HUES6 (cell line): ENCODE measurements at regions not wholly inside any gene's neighbourhood (a gene's known extent, or its start where the extent isn't known, plus 50 kb on each side); places are given as distances from the start of the nearest gene placed in this dataset.

Experiments
- H3K27ac ChIP-seq: 2 replicates; pipeline ENCODE4 v1.7.0; 2013; ENCODE audit warnings: low read depth, mild to moderate bottlenecking, low read length, inconsistent platforms
- H3K27me3 ChIP-seq: 2 replicates; pipeline ENCODE4 v1.6.1; 2013; ENCODE audit warnings: low read length; ENCODE audit not compliant: control insufficient read depth, insufficient read depth
- H3K36me3 ChIP-seq: 2 replicates; pipeline ENCODE4 v1.6.1; 2013; ENCODE audit warnings: low read length; ENCODE audit not compliant: control insufficient read depth, insufficient read depth
- H3K4me1 ChIP-seq: 2 replicates; pipeline ENCODE4 v1.6.1; 2013; ENCODE audit warnings: low read length; ENCODE audit not compliant: control insufficient read depth, insufficient read depth
- H3K4me3 ChIP-seq: 2 replicates; pipeline ENCODE4 v1.5.1; 2013; ENCODE audit warnings: low read depth, low read length
- H3K9ac ChIP-seq: one replicate; pipeline ENCODE4 v1.6.1; 2013; ENCODE audit warnings: mild to moderate bottlenecking, low read length
- H3K9me3 ChIP-seq: 2 replicates; pipeline ENCODE4 v1.6.1; 2013; ENCODE audit warnings: low read depth, low read length; ENCODE audit not compliant: control insufficient read depth, insufficient read depth

DNA sequence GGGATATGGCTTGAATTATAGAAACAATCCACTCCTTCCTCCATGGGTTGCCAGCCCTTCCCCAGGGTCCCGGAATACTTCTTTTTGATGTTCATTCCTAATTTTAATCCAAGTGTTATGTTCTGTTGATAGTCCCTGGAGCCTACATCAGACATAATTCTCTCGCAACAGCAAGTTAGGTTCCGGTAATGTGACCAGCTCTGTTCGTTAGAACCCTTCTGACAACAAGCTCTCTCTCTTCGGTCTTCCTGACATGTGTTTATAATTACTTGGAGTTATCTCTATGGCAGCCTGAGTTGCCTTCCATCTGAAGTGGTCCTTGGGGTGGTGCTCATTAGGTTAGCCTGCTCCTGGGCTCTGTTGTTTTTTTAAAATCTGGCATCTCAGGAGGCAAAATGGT is 506.9 kb upstream of the JARID2 start:
- Histone ChIP-seq H3K27me3 (no peaks in the 10 kb centered on the region), H3K9me3 (no peaks in the 10 kb centered on the region), H3K27ac (no peak overlapping the region), H3K4me1 (no peaks in the 10 kb centered on the region), H3K4me3 (no peak overlapping the region), H3K9ac (no peak overlapping the region), H3K36me3 (0 out of 2 replicates have a peak, but pooled peaks cover 3% of the 10 kb centered on the region)

DNA sequence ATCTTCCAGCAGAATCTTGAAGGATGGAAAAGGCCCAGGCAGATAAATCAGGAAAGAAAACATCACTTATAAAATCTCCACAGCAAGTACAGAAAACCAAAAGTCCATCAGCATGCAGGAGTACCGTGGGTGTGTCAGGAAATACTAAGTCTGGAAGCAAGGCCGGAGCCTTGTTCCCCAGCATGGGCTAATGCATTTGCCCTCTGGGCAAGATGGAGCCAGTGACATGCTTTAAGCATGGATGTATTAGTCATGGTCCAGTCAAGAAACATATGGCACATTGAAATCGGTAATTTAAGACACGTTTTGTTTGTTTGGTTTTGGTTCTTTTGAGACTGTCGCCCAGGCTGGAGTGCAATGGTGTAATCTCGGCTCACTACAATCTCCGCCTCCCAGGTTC is 506.0 kb upstream of the JARID2 start:
- no peaks in the 10 kb centered on the region for H3K27me3 ChIP-seq
- H3K9me3 ChIP-seq, result no peaks in the 10 kb centered on the region
- no peaks in the 10 kb centered on the region for H3K4me1 ChIP-seq
- H3K4me3 ChIP-seq, result no peak overlapping the region
- H3K27ac ChIP-seq, result no peak overlapping the region
- no peak overlapping the region for H3K9ac ChIP-seq
- H3K36me3 ChIP-seq, result 0 out of 2 replicates have a peak, but pooled peaks cover 3% of the 10 kb centered on the region

DNA sequence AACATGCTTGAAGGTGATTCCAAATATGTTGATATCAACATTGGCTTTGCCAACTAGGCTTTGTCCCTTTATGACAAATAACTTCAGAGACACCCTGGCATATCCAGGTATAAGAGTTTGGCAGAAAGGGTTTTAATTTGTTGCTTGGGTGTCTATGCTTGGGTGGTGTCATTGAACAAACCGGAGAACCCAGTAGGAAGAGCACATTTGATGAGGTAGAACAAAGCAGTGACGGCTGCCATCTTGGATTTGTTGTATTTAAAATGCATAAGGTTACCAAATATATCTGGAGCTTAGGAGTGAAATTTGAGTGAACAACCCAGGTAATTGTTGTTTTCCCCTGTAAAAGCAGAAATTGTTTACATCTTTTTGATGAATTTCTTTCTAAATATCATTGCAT is 503.7 kb upstream of the JARID2 start:
- Histone ChIP-seq H3K27ac (no peak overlapping the region), H3K4me3 (no peak overlapping the region), H3K9ac (no peak overlapping the region), H3K9me3 (no peaks in the 10 kb centered on the region), H3K27me3 (no peaks in the 10 kb centered on the region), H3K36me3 (0 out of 2 replicates have a peak, but pooled peaks cover 3% of the 10 kb centered on the region), H3K4me1 (no peaks in the 10 kb centered on the region)

DNA sequence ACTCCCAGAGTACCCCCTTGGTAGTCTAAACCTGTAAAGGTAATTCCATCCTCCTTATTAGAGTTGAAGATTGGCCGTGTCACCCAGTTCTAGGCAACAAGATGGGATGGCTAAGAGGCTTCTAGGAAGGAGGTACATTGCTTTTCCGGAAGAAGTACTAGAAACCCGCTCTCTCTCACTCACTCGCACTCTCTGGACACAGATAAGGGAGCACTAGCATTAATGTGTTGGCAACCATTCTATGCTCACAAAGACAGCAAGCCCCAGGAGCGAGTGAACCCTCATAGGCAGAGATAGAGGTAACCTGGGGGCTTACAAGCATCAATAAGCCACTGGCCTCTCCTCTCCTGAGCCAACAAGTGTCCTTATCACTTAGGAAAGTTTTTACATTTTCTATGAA is 503.2 kb upstream of the JARID2 start:
- no peak overlapping the region for H3K9ac ChIP-seq
- H3K27me3 ChIP-seq, result no peaks in the 10 kb centered on the region
- H3K4me3 ChIP-seq, result no peak overlapping the region
- H3K36me3 ChIP-seq, result 0 out of 2 replicates have a peak, but pooled peaks cover 3% of the 10 kb centered on the region
- no peaks in the 10 kb centered on the region for H3K9me3 ChIP-seq
- no peaks in the 10 kb centered on the region for H3K4me1 ChIP-seq
- H3K27ac ChIP-seq, result no peak overlapping the region

DNA sequence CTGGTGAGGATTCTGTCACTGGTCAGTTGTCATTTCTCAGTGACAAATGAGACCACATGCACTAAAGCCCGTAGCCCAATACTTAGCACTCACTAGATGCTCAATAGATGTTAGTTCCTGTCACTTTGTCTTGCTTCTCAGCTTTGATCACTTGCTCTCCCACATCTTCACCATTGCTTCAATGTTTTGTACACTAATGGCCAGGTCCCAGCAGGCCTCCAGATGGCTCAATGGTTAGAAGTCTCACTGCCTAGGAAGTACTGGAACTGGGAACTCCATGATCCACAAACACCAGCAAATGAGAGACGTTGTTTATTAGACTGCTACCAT is 502.8 kb upstream of the JARID2 start:
- H3K9me3 ChIP-seq, result no peaks in the 10 kb centered on the region
- no peaks in the 10 kb centered on the region for H3K27me3 ChIP-seq
- H3K27ac ChIP-seq, result no peak overlapping the region
- no peak overlapping the region for H3K4me3 ChIP-seq
- no peaks in the 10 kb centered on the region for H3K4me1 ChIP-seq
- 0 out of 2 replicates have a peak, but pooled peaks cover 3% of the 10 kb centered on the region for H3K36me3 ChIP-seq
- H3K9ac ChIP-seq, result no peak overlapping the region

DNA sequence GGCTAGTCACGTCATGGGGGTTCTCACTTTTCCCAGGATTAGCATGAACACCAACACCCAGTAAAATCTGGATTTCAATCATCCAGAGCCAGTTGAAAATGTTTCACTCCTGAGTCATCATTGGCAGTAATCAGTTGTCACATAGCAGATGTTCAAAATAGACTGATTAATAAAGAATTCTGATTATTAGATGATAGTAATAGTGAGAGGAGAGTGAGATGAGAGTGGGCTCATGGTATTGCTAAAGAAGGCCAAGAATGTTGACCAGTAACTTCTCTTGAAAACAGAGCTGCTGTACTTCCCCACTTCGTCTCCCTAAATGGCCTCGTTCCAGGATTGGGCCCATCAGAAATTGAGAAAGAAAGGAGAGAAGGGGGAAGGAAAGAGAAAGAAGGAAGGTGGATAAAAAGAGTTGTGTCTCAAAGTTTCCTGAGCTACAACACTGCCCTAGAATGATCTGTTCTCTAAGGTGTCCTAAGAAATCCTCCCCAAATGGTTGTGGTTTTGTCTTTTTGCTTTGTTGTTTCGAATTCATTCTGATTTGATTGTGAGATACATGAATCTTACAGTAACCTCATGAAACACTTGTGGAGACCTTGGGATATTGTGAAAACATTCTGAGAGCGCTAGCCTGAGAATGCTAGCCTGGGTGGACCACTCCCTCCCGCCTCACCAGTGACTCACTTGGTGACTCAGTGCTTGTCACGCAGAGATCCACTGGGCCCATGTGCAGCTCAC is 502.2 kb upstream of the JARID2 start:
- H3K27ac ChIP-seq, result no peak overlapping the region
- H3K4me1 ChIP-seq, result no peaks in the 10 kb centered on the region
- H3K9me3 ChIP-seq, result no peaks in the 10 kb centered on the region
- H3K36me3 ChIP-seq, result 0 out of 2 replicates have a peak, but pooled peaks cover 3% of the 10 kb centered on the region
- no peaks in the 10 kb centered on the region for H3K27me3 ChIP-seq
- no peak overlapping the region for H3K4me3 ChIP-seq
- no peak overlapping the region for H3K9ac ChIP-seq

DNA sequence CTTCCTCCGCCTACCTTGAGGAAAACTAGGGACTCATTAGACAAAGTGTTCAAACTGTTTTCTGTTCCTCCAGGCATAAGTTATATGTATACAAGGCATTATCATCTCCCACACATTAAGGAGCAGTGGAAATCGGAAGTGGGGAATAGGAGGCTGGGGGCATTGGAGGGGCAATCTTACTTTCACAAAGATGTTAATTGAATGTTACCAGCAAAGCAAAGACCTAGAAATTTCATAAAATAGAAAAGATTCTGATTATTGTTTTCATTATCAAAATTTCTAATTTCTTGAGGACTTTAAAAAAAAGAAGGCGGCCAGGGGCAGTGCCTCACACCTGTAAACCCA is 501.7 kb upstream of the JARID2 start:
- Histone ChIP-seq H3K9me3 (no peaks in the 10 kb centered on the region), H3K9ac (no peak overlapping the region), H3K27ac (no peak overlapping the region), H3K4me3 (no peak overlapping the region), H3K27me3 (no peaks in the 10 kb centered on the region), H3K36me3 (0 out of 2 replicates have a peak, but pooled peaks cover 3% of the 10 kb centered on the region), H3K4me1 (no peaks in the 10 kb centered on the region)

DNA sequence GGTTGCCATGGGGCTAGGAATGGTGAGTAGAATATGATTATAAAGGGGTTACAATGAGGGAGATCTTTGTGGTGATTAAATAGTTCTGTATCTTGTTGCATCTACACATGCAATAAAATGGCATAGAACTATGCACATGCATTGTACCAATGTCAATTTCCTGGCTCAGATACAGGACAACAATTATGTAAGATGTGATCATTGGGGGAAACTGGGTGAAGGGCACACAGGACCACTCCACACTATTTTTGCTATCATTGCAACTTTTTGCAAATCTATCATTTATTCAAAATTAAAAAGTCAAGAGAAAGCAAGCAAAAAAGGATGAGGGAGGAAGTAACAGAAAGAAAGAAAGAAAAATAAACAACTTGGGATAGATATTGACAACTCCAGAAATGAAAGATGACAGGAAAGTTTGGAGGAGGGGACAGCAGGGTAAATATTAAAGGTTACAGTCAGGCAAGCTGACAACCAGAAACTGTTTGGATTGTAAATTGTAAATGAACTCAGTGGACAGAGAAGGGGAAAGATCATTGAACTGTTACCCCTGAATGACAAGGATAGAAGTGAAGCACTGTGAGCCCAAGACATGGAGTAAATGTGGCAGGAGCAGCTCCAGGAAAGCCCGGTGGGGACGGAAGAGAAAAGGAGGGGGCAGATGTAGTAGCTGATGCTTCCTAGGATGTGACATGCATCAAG is 499.6 kb upstream of the JARID2 start:
- Histone ChIP-seq H3K4me1 (no peaks in the 10 kb centered on the region), H3K36me3 (0 out of 2 replicates have a peak, but pooled peaks cover 3% of the 10 kb centered on the region), H3K9ac (no peak overlapping the region), H3K4me3 (no peak overlapping the region), H3K9me3 (no peaks in the 10 kb centered on the region), H3K27ac (no peak overlapping the region), H3K27me3 (no peaks in the 10 kb centered on the region)

DNA sequence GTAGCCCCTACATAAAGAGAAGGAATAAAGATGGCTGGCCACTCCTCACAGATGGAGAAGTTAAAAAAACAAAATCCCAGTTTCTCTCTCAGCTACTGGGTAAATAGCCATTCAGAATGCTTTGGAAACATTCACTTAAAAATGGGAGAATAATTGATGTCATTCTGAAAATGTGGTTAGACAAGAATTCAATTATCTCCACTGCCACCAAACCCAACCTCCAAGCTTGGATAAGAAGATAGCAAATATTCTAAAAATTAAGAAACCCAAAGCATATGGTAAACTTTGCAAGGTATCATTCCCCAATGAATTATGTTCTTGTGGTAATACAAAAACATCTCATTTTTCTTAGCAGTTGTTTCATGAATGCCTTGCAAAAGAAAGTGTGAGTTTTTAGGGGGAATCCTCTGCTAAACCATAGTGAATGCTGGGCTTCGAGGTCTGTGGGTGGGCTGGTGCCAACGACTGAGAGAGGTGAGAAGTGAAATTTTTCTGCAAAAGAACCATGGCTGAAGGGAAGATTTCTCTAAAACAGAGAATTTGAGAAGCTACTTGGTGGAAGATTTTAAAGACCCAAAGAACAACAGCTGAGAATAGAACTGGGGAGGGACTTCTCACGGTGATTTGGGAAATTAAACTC is 497.9 kb upstream of the JARID2 start:
- Histone ChIP-seq H3K4me1 (no peaks in the 10 kb centered on the region), H3K9me3 (no peaks in the 10 kb centered on the region), H3K27me3 (no peaks in the 10 kb centered on the region), H3K9ac (no peak overlapping the region), H3K4me3 (no peak overlapping the region), H3K36me3 (0 out of 2 replicates have a peak, but pooled peaks cover 2% of the 10 kb centered on the region), H3K27ac (no peak overlapping the region)

DNA sequence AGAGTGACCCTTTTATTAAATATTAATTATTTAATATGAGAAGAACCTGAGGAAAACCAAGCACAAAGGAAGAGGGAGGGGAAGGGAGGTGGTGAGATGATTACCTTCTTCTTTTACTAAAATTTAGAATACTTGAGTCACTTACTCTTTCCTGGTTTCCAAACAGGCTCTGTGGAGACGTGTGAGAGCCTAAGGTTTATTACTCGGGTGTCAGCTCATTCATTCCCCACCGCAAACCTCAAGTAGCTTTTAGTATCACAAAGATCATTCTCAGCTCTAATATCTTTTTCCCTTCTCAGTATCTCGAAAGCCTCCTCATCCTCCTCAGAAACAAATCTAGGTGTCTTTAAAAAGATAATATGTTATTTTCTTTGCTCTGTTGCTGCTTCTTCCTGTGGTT is 497.2 kb upstream of the JARID2 start:
- no peak overlapping the region for H3K4me3 ChIP-seq
- H3K36me3 ChIP-seq, result no peaks in the 10 kb centered on the region
- no peak overlapping the region for H3K27ac ChIP-seq
- H3K9ac ChIP-seq, result no peak overlapping the region
- H3K9me3 ChIP-seq, result no peaks in the 10 kb centered on the region
- no peaks in the 10 kb centered on the region for H3K27me3 ChIP-seq
- no peaks in the 10 kb centered on the region for H3K4me1 ChIP-seq

DNA sequence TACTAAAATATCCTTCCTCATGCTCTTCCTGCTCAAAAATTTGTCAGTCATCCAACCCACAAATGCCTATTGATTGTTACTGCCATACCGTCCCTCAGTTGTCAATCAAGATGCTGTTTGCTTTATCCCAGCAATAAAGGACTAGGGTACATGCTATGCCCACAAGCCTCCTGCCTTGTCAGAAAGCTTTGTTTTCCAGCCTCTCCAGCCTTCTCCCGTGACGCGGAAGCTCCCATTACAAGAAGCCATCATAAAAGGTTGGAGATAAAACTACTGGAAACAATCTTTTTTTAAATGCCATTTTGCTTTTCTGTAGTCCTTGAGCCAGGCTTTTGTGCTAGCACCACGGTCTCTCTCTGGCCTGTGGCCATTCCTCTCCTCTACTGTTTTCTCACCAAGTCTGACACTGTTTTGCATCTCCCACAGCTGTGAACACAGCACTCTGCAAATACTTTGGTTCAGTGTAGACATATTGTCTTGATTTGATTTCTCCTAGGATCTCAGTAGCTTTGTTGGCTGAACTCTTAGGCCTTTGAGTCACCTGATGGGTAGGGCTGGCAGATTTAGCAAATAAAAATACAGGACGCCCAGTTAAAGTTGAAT is 495.7 kb upstream of the JARID2 start:
- H3K36me3 ChIP-seq, result no peaks in the 10 kb centered on the region
- no peak overlapping the region for H3K9ac ChIP-seq
- no peaks in the 10 kb centered on the region for H3K9me3 ChIP-seq
- no peak overlapping the region for H3K27ac ChIP-seq
- H3K27me3 ChIP-seq, result no peaks in the 10 kb centered on the region
- no peak overlapping the region for H3K4me3 ChIP-seq
- H3K4me1 ChIP-seq, result no peaks in the 10 kb centered on the region
